H9 (cell line): ENCODE measurements at regions not wholly inside any gene's neighbourhood (a gene's known extent, or its start where the extent isn't known, plus 50 kb on each side); places are given as distances from the start of the nearest gene placed in this dataset.

Experiments used
- DNase-seq: peaks from one replicate; pipeline ENCODE4 v3.0.0-alpha.2; 2017
- H2AFZ ChIP-seq: one replicate; pipeline ENCODE4 v1.6.1; 2013; ENCODE audit warnings: mild to moderate bottlenecking, low read length, control low read depth, moderate library complexity
- H2AK5ac ChIP-seq: 2 replicates; pipeline ENCODE4 v1.6.1; 2013; ENCODE audit warnings: low read length, control low read depth, mixed read lengths; ENCODE audit not compliant: insufficient read length
- H2BK120ac ChIP-seq: one replicate; pipeline ENCODE4 v1.6.1; 2013; ENCODE audit warnings: low read depth, mild to moderate bottlenecking, low read length, control low read depth, inconsistent platforms; ENCODE audit not compliant: poor library complexity, severe bottlenecking
- H2BK12ac ChIP-seq: 2 replicates; pipeline ENCODE4 v1.6.1; 2013; ENCODE audit warnings: low read length, control low read depth, mixed read lengths, low read depth; ENCODE audit not compliant: insufficient read length
- H2BK15ac ChIP-seq: 2 replicates; pipeline ENCODE4 v1.6.1; 2013; ENCODE audit warnings: low read depth, low read length, control low read depth
- H2BK20ac ChIP-seq: one replicate; pipeline ENCODE4 v1.6.1; 2013; ENCODE audit warnings: low read depth, mild to moderate bottlenecking, low read length, control low read depth, inconsistent platforms; ENCODE audit not compliant: poor library complexity, severe bottlenecking
- H2BK5ac ChIP-seq: 2 replicates; pipeline ENCODE4 v1.6.1; 2013; ENCODE audit warnings: low read length, control low read depth, mixed read lengths; ENCODE audit not compliant: insufficient read length
- H3K14ac ChIP-seq: 2 replicates; pipeline ENCODE4 v1.6.1; 2013; ENCODE audit warnings: low read length, control low read depth; ENCODE audit not compliant: insufficient read depth
- H3K18ac ChIP-seq: 2 replicates; pipeline ENCODE4 v1.6.1; 2013; ENCODE audit warnings: low read depth, mild to moderate bottlenecking, mixed read lengths, low read length, control low read depth; ENCODE audit not compliant: insufficient read length
- H3K23ac ChIP-seq: 2 replicates; pipeline ENCODE4 v1.6.1; 2013; ENCODE audit warnings: low read length, control low read depth, mixed read lengths, low read depth; ENCODE audit not compliant: insufficient read length
- H3K23me2 ChIP-seq: 2 replicates; pipeline ENCODE4 v1.6.1; 2013; ENCODE audit warnings: low read depth, mild to moderate bottlenecking, mixed read lengths, low read length, control low read depth; ENCODE audit not compliant: insufficient read length, poor library complexity, severe bottlenecking
- H3K27ac ChIP-seq: 2 replicates; pipeline ENCODE4 v1.5.1; 2013; ENCODE audit warnings: low read length, control low read depth, mixed read lengths, low read depth; ENCODE audit not compliant: insufficient read length
- H3K27me3 ChIP-seq: 2 replicates; pipeline ENCODE4 v1.6.1; 2013; ENCODE audit warnings: low read length, control low read depth, inconsistent platforms; ENCODE audit not compliant: insufficient read depth
- H3K4ac ChIP-seq: 2 replicates; pipeline ENCODE4 v1.6.1; 2013; ENCODE audit warnings: low read depth, mild to moderate bottlenecking, control low read depth, inconsistent platforms, low read length, moderate library complexity
- H3K4me1 ChIP-seq: 2 replicates; pipeline ENCODE4 v1.6.1; 2013; ENCODE audit warnings: low read length, control low read depth, inconsistent platforms; ENCODE audit not compliant: insufficient read depth
- H3K4me2 ChIP-seq: 2 replicates; pipeline ENCODE4 v1.6.1; 2013; ENCODE audit warnings: low read length, control low read depth, mixed read lengths; ENCODE audit not compliant: insufficient read length, insufficient read depth
- H3K56ac ChIP-seq: 2 replicates; pipeline ENCODE4 v1.6.1; 2013; ENCODE audit warnings: low read depth, mild to moderate bottlenecking, mixed read lengths, low read length, control low read depth; ENCODE audit not compliant: insufficient read length
- H3K79me1 ChIP-seq: 2 replicates; pipeline ENCODE4 v1.6.1; 2013; ENCODE audit warnings: low read depth, mild to moderate bottlenecking, moderate library complexity, low read length, control low read depth, inconsistent platforms; ENCODE audit not compliant: insufficient read depth, poor library complexity, severe bottlenecking
- H3K79me2 ChIP-seq: 2 replicates; pipeline ENCODE4 v1.6.1; 2013; ENCODE audit warnings: low read length, control low read depth, inconsistent platforms; ENCODE audit not compliant: insufficient read depth
- H3K9ac ChIP-seq: 2 replicates; pipeline ENCODE4 v1.6.1; 2013; ENCODE audit warnings: low read length, control low read depth, mixed read lengths; ENCODE audit not compliant: insufficient read length; ENCODE audit errors: extremely low read depth
- H3K9me3 ChIP-seq: one replicate; pipeline ENCODE4 v1.6.1; 2013; ENCODE audit warnings: low read depth, low read length, inconsistent platforms; ENCODE audit not compliant: control insufficient read depth
- H3T11ph ChIP-seq: one replicate; pipeline ENCODE4 v1.6.1; 2013; ENCODE audit warnings: mild to moderate bottlenecking, low read length, control low read depth, inconsistent platforms
- H4K20me1 ChIP-seq: one replicate; pipeline ENCODE4 v1.6.1; 2013; ENCODE audit not compliant: control insufficient read depth, insufficient read length, insufficient read depth
- H4K5ac ChIP-seq: 2 replicates; pipeline ENCODE4 v1.6.1; 2013; ENCODE audit warnings: low read depth, mild to moderate bottlenecking, mixed read lengths, low read length, control low read depth; ENCODE audit not compliant: insufficient read length
- H4K8ac ChIP-seq: replicated peaks from 2 replicates; pipeline ENCODE4 v1.6.1; 2013; ENCODE audit warnings: low read length, control low read depth, mixed read lengths, low read depth; ENCODE audit not compliant: insufficient read length
- H4K91ac ChIP-seq: 2 replicates; pipeline ENCODE4 v1.6.1; 2013; ENCODE audit warnings: low read depth, mild to moderate bottlenecking, moderate library complexity, mixed read lengths, low read length, control low read depth; ENCODE audit not compliant: insufficient read length
- H3K27ac Mint-ChIP-seq, 3 experiments: 2 replicates in 2 of 3; 3 replicates in 1 of 3; pipeline ENCODE4 v1.8.0; 2020 to 2021; ENCODE audit warnings: mixed read lengths in 3 of 3, mild to moderate bottlenecking in 1 of 3, moderate library complexity in 1 of 3
- H3K27me3 Mint-ChIP-seq: 2 replicates; pipeline ENCODE4 v1.8.0; 2021; ENCODE audit warnings: low read depth, mild to moderate bottlenecking, moderate library complexity, mixed read lengths
- H3K36me3 Mint-ChIP-seq, 3 experiments: 2 replicates in 2 of 3; 3 replicates in 1 of 3; pipeline ENCODE4 v1.8.0; 2020 to 2021; ENCODE audit warnings: low read depth in 3 of 3, mixed read lengths in 3 of 3; ENCODE audit not compliant: insufficient read depth in 1 of 3
- H3K4me1 Mint-ChIP-seq, 2 experiments: 2 replicates each; pipeline ENCODE4 v1.8.0; 2020; ENCODE audit warnings: mixed read lengths in 2 of 2
- H3K4me3 Mint-ChIP-seq, 2 experiments: 2 replicates in 1 of 2; 3 replicates in 1 of 2; pipeline ENCODE4 v1.8.0; 2020 to 2021; ENCODE audit warnings: mild to moderate bottlenecking in 2 of 2, mixed read lengths in 2 of 2, moderate library complexity in 1 of 2
- H3K9me3 Mint-ChIP-seq, 2 experiments: 2 replicates in 1 of 2; 3 replicates in 1 of 2; pipeline ENCODE4 v1.8.0; 2020; ENCODE audit warnings: mild to moderate bottlenecking in 2 of 2, mixed read lengths in 2 of 2, moderate library complexity in 1 of 2
- TF ChIP-seq, protein P1 (sequence below): fragments of 200-600 bp; sonication (generic); conservative IDR thresholded peaks from 3 replicates; pipeline ENCODE4 v1.8.0; 2021; ENCODE audit warnings: antibody characterized with exemption, mild to moderate bottlenecking

- TF ChIP-seq, protein P1, sequence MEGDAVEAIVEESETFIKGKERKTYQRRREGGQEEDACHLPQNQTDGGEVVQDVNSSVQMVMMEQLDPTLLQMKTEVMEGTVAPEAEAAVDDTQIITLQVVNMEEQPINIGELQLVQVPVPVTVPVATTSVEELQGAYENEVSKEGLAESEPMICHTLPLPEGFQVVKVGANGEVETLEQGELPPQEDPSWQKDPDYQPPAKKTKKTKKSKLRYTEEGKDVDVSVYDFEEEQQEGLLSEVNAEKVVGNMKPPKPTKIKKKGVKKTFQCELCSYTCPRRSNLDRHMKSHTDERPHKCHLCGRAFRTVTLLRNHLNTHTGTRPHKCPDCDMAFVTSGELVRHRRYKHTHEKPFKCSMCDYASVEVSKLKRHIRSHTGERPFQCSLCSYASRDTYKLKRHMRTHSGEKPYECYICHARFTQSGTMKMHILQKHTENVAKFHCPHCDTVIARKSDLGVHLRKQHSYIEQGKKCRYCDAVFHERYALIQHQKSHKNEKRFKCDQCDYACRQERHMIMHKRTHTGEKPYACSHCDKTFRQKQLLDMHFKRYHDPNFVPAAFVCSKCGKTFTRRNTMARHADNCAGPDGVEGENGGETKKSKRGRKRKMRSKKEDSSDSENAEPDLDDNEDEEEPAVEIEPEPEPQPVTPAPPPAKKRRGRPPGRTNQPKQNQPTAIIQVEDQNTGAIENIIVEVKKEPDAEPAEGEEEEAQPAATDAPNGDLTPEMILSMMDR, result peak; percentile 57; the same call in 2 of the 3 replicates
- no peaks in the 10 kb centered on the region for H3K36me3 Mint-ChIP-seq
- Histone ChIP-seq H3K79me1 (no peaks in the 10 kb centered on the region), H3K4ac (no peak overlapping the region), H4K91ac (no peak overlapping the region), H2BK12ac (no peak overlapping the region), H3T11ph (no peak overlapping the region), H2BK5ac (no peak overlapping the region), H3K79me2 (no peaks in the 10 kb centered on the region), H2BK120ac (no peak overlapping the region), H3K27ac (no peak overlapping the region), H3K18ac (no peak overlapping the region), H3K9me3 (no peaks in the 10 kb centered on the region), H3K14ac (no peak overlapping the region), H3K9ac (no peak overlapping the region), H3K23me2 (no peaks in the 10 kb centered on the region), H2BK20ac (no peak overlapping the region), H4K8ac (no peak overlapping the region), H2AK5ac (no peak overlapping the region), H4K20me1 (no peaks in the 10 kb centered on the region), H3K4me1 (no peaks in the 10 kb centered on the region), H3K27me3 (no peaks in the 10 kb centered on the region), H3K23ac (no peak overlapping the region), H3K56ac (no peak overlapping the region), H3K4me2 (no peak overlapping the region), H2BK15ac (no peak overlapping the region), H2AFZ (no peak overlapping the region), H4K5ac (no peak overlapping the region)
- H3K4me1 Mint-ChIP-seq, result no peaks in the 10 kb centered on the region
- H3K4me3 Mint-ChIP-seq, result no peak overlapping the region
- H3K9me3 Mint-ChIP-seq, result no peaks in the 10 kb centered on the region
- H3K27ac Mint-ChIP-seq, result peak overlapping the region in 1 of 3 experiments; percentile 51; a peak in 1 of 7 replicates
- peaks cover 1% of the 10 kb centered on the region for H3K27me3 Mint-ChIP-seq
- DNase-seq, result peak; percentile 55
Observed at GRCh38 chr16:82368041-82368440, 198.0 kb upstream of the MPHOSPH6 start.
